T-cell (primary cell): ENCODE measurements at regions not wholly inside any gene's neighbourhood (a gene's known extent, or its start where the extent isn't known, plus 50 kb on each side); places are given as distances from the start of the nearest gene placed in this dataset.
"Not testable (repeated sequence)": the region's sequence is repeated elsewhere in the genome, so short reads cannot be mapped to it uniquely, and the experiment has no call there.

Experiments
- ATAC-seq, 4 experiments: fragments of 200-7000 bp in 3 of 4; fragments of 150-1000 bp in 1 of 4; cut with Tn5 transposase; replicated peaks in 1 of 4; 1 replicate in 3 of 4; 2 replicates in 1 of 4; pipeline ENCODE4 v1.10.0; 2021; ENCODE audit warnings: moderate library complexity in 3 of 4, mild to moderate bottlenecking in 2 of 4, moderate number of reproducible peaks in 1 of 4
- CTCF ChIA-PET, 2 donors: fragments of 300-600 bp; sonication (Branson Sonifier 250); formaldehyde crosslinking; loops; one replicate each; lab custom pipeline; 2022; ENCODE audit warnings: antibody characterized with exemption in 2 of 2; lab: Charles Lee
- POLR2A ChIA-PET, 2 donors: fragments of 300-600 bp; sonication (Branson Sonifier 250); formaldehyde crosslinking; loops; one replicate each; lab custom pipeline; 2022; ENCODE audit warnings: antibody characterized with exemption in 2 of 2; lab: Charles Lee
- DNase-seq, 35 experiments: peaks; one replicate each; pipeline versions ENCODE4 v3.0.0 to v3.0.0-alpha.2; 2013 to 2023
- H3K27ac ChIP-seq: one replicate; pipeline ENCODE4 v1.5.1; 2013; ENCODE audit warnings: low read length
- H3K27me3 ChIP-seq, 2 experiments: replicated peaks in 1 of 2; 1 replicate in 1 of 2; 2 replicates in 1 of 2; pipeline versions ENCODE4 v1.6.1 to v1.7.0; 2013; ENCODE audit warnings: low read length in 1 of 2, mixed read lengths in 1 of 2; ENCODE audit not compliant: control insufficient read depth in 2 of 2, insufficient read depth in 2 of 2; ENCODE audit errors: extremely low read depth in 1 of 2
- H3K36me3 ChIP-seq, 2 donors: 1 replicate in 1 of 2; 2 replicates in 1 of 2; pipeline versions ENCODE4 v1.6.1 to v1.7.0; 2013; ENCODE audit warnings: low read length in 1 of 2; ENCODE audit not compliant: control insufficient read depth in 2 of 2, insufficient read depth in 1 of 2; ENCODE audit errors: extremely low read depth in 1 of 2
- H3K4me1 ChIP-seq, 2 experiments: 1 replicate in 1 of 2; 2 replicates in 1 of 2; pipeline versions ENCODE4 v1.6.1 to v1.7.0; 2013; ENCODE audit warnings: low read length in 2 of 2, mixed read lengths in 1 of 2; ENCODE audit not compliant: insufficient read depth in 2 of 2, control insufficient read depth in 1 of 2; ENCODE audit errors: extremely low read depth in 1 of 2
- H3K4me3 ChIP-seq, 2 donors: 1 replicate in 1 of 2; 2 replicates in 1 of 2; pipeline versions ENCODE4 v1.5.1 to v1.7.0; 2013; ENCODE audit warnings: mild to moderate bottlenecking in 2 of 2, low read length in 1 of 2, moderate library complexity in 1 of 2; ENCODE audit not compliant: control insufficient read depth in 1 of 2; ENCODE audit errors: extremely low read depth in 1 of 2
- H3K9me3 ChIP-seq: 2 replicates; pipeline ENCODE4 v1.7.0; 2013
- H3K27ac Mint-ChIP-seq, 2 donors: one replicate each; pipeline ENCODE4 v1.8.0; 2020 to 2021; ENCODE audit warnings: mild to moderate bottlenecking in 2 of 2, mixed read lengths in 2 of 2
- H3K27me3 Mint-ChIP-seq, 2 donors: one replicate each; pipeline ENCODE4 v1.8.0; 2021 to 2022; ENCODE audit warnings: mixed read lengths in 2 of 2
- H3K36me3 Mint-ChIP-seq: one replicate; pipeline ENCODE4 v1.8.0; 2021; ENCODE audit warnings: mixed read lengths
- H3K4me1 Mint-ChIP-seq, 3 donors: one replicate each; pipeline ENCODE4 v1.8.0; 2020 to 2022; ENCODE audit warnings: mixed read lengths in 3 of 3, mild to moderate bottlenecking in 1 of 3
- H3K4me3 Mint-ChIP-seq, 3 donors: one replicate each; pipeline ENCODE4 v1.8.0; 2020 to 2022; ENCODE audit warnings: mild to moderate bottlenecking in 3 of 3, mixed read lengths in 3 of 3, moderate library complexity in 3 of 3
- H3K9me3 Mint-ChIP-seq, 3 donors: one replicate each; pipeline ENCODE4 v1.8.0; 2020 to 2022; ENCODE audit warnings: mixed read lengths in 3 of 3
- WGBS: methylation state at CpG from one replicate; pipeline ENCODE4 v1.1.5; 2013; ENCODE audit warnings: missing lambda C conversion rate; ENCODE audit not compliant: insufficient coverage; 5-methylcytosine and 5-hydroxymethylcytosine counted together

DNA sequence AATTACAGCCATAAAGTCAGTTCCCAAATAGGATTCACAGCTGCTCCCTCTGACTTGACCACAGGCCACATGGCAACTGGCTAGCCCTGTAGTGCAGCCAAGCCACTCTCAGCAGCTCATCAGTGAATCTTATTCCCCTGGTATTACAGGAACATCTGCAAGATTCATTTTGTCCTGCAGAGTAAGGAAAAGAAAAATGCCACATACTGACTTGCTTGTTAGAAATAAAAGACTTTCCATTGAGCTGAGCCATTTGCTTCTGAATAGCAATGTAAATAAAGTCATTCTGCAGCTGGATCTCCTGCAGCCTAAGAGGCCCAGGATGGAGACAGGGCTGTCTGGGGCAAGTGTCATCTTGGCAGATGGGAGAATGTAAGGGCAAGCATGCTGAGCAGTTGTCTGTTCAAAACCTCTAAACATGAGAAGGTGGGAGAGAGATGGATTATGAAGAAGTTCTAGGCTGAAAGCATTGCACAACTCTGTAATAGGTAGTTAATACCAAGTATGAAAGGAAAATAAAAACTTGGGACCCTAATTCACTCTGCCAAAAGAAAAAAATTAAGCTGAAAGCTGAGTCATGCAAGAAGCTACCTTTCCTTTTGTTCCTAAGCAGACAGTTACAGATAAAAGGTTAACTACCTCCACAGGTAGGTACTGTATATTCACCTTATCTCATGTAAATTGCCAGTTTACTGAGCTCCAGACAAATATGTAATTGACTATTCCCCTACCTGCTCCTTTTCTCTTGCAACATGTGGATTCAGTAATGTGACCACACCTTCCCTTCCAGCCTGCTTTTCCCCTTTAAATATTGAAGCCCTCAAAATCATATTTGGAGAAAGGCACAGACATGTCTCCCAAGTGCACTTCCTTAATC is 244.4 kb upstream of the RAI14 start:
- Histone ChIP-seq H3K4me3 (no peak overlapping the region), H3K4me1 (no peaks in the 10 kb centered on the region), H3K27ac (no peak overlapping the region), H3K9me3 (no peaks in the 10 kb centered on the region), H3K36me3 (no peaks in the 10 kb centered on the region), H3K27me3 (no peaks in the 10 kb centered on the region)
- Mint-ChIP-seq H3K9me3 (no peaks in the 10 kb centered on the region), H3K27me3 (peaks cover 4 to 8% of the 10 kb centered on the region in 2 donors), H3K4me1 (no peaks in the 10 kb centered on the region), H3K27ac (no peak overlapping the region), H3K4me3 (no peak overlapping the region), H3K36me3 (no peaks in the 10 kb centered on the region)
- ChIA-PET CTCF (interaction anchor here in 1 of 2 donors (0.6 kb wide), 1 partner anchor 20 kb away, joined by 6 read pairs; no protein-coding TSS in a partner anchor), POLR2A (no interaction called here)
- no peak for ATAC-seq
- DNase-seq = no peak

GRCh38 chr5:34412736-34413135 is 243.4 kb upstream of the RAI14 start:
- Mint-ChIP-seq H3K9me3 (no peaks in the 10 kb centered on the region), H3K4me1 (no peaks in the 10 kb centered on the region), H3K36me3 (no peaks in the 10 kb centered on the region), H3K27me3 (peaks cover 4 to 8% of the 10 kb centered on the region in 2 donors), H3K27ac (no peak overlapping the region), H3K4me3 (no peak overlapping the region)
- POLR2A ChIA-PET = no interaction called here
- H3K27me3 ChIP-seq = no peaks in the 10 kb centered on the region
- WGBS = 40% methylated on average over 1 of the region's 2 CpGs
- CTCF ChIA-PET = no interaction called here
- no peaks in the 10 kb centered on the region for H3K36me3 ChIP-seq
- H3K9me3 ChIP-seq = no peaks in the 10 kb centered on the region
- DNase-seq (no peak), ATAC-seq (no peak)
- no peak overlapping the region for H3K4me3 ChIP-seq
- H3K4me1 ChIP-seq = no peaks in the 10 kb centered on the region
- H3K27ac ChIP-seq = no peak overlapping the region

GRCh38 chr5:34415559-34416198 is 240.4 kb upstream of the RAI14 start:
- H3K9me3 Mint-ChIP-seq = peaks cover 0 to 8% (median 3%) of the 10 kb centered on the region in 3 donors
- peaks cover 4 to 8% of the 10 kb centered on the region in 2 donors for H3K27me3 Mint-ChIP-seq
- H3K27ac ChIP-seq = no peak overlapping the region
- H3K4me3 ChIP-seq = no peak overlapping the region
- ChIA-PET CTCF (interaction anchor here in 1 of 2 donors (0.5 kb wide), 1 partner anchor 48 kb away, joined by 4 read pairs; no protein-coding TSS in a partner anchor), POLR2A (no interaction called here)
- H3K4me1 Mint-ChIP-seq = no peaks in the 10 kb centered on the region
- H3K9me3 ChIP-seq = no peaks in the 10 kb centered on the region
- no peak for DNase-seq
- no peak overlapping the region for H3K27ac Mint-ChIP-seq
- WGBS = no CpG with 5 or more reads among the region's 2 CpGs
- no peak overlapping the region for H3K4me3 Mint-ChIP-seq
- no peaks in the 10 kb centered on the region for H3K27me3 ChIP-seq
- ATAC-seq = no peak
- no peaks in the 10 kb centered on the region for H3K36me3 ChIP-seq
- no peaks in the 10 kb centered on the region for H3K4me1 ChIP-seq
- no peaks in the 10 kb centered on the region for H3K36me3 Mint-ChIP-seq

DNA sequence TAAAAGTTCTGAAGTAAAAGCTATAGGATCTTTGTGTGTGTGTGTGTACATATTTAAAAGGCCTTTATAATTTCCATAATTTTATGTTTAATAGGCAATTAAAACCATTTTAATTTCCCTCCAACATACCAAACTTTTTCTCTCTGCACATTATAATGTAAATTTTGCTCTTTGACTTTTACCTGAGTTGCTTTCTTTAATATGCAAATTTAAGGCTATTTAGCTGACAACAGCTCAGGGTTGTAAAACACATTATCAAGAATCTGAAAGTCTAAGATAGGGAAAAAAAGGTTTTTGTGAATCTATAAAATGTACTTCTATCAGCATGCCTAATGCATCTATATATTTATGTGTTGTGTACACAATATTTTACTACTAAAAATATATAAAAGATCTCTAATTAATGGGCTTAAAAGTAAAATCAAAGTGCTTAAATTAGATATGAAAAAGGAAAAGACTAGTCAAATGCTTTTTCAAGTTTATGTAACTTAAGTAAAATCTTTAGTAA is 239.6 kb upstream of the RAI14 start:
- Mint-ChIP-seq H3K9me3 (peaks cover 0 to 11% (median 6%) of the 10 kb centered on the region in 3 donors), H3K4me3 (no peak overlapping the region), H3K27ac (no peak overlapping the region), H3K27me3 (peaks cover 3 to 8% of the 10 kb centered on the region in 2 donors), H3K4me1 (no peaks in the 10 kb centered on the region), H3K36me3 (no peaks in the 10 kb centered on the region)
- no peak for ATAC-seq
- no peak for DNase-seq
- Histone ChIP-seq H3K4me3 (no peak overlapping the region), H3K9me3 (no peaks in the 10 kb centered on the region), H3K27ac (no peak overlapping the region), H3K27me3 (no peaks in the 10 kb centered on the region), H3K36me3 (no peaks in the 10 kb centered on the region), H3K4me1 (no peaks in the 10 kb centered on the region)
- ChIA-PET CTCF (interaction anchor here in 1 of 2 donors (0.8 kb wide), 1 partner anchor 271 kb away, joined by 3 read pairs; no protein-coding TSS in a partner anchor), POLR2A (no interaction called here)

DNA sequence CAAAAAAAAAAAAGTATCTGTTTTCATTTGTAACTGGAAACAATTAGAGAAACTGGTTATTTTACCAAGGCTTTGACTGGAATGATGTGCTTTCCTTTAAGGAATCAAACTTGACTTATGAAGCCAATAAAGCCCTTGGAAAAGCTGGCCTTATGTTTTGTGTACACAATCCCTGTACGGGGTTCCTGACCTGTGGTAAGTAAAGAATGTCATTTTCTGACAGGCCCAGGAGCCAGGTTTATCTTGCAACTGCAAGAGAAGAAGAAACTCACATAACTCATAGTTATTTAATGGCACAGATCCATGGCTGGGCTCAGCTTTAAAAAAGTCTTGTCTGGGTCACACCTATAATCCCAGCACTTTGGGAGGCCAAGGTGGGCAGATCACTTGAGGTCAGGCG is 235.9 kb upstream of the RAI14 start:
- CTCF ChIA-PET, POLR2A ChIA-PET: not testable (repeated sequence)

DNA sequence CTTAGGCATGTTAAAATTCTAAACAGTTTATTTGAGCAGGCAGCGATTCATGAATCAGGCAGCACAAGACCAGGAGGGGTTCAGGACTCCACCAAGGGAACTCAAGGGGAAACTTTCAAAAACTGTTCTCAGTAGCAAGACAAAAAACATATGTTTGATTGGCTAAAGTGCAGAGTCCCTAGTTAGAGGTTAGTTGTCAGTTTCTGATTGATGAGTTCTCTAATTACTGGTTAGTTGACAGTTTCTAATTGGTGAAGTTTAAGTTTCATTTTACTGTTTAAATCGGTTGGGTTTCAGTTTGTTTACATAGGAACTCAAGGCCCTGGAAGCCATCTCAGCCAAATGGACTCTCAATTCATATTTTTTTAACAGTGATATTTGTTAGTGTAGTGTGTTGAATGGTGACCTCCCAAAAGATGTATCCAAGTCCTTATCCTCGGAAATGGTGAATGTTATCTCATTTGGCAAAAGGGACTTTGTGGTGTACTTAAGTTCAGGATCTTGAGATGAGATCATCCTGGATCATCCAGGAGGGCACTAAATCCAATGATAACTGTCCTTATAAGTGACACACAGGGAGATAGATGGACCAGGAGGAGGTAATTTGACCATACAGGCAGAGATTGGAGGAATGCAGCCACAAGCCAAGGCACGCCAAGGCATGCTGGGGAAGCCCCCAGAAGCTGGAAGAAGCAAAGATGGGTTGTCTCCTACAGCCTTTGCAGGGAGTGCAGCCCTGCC is 219.2 kb upstream of the RAI14 start:
- H3K4me1 ChIP-seq = no peaks in the 10 kb centered on the region
- Mint-ChIP-seq H3K4me3 (no peak overlapping the region), H3K27me3 (peaks cover 4 to 17% of the 10 kb centered on the region in 2 donors), H3K9me3 (peaks cover 0 to 4% (median 2%) of the 10 kb centered on the region in 3 donors), H3K4me1 (no peaks in the 10 kb centered on the region), H3K36me3 (no peaks in the 10 kb centered on the region), H3K27ac (no peak overlapping the region)
- no peak overlapping the region for H3K27ac ChIP-seq
- H3K27me3 ChIP-seq = no peaks in the 10 kb centered on the region
- H3K36me3 ChIP-seq = no peaks in the 10 kb centered on the region
- ChIA-PET CTCF (no interaction called here), POLR2A (no interaction called here)
- H3K9me3 ChIP-seq = no peaks in the 10 kb centered on the region
- H3K4me3 ChIP-seq = no peak overlapping the region
- DNase-seq (no peak), ATAC-seq (no peak)
- WGBS = 87% methylated on average over 2 of the region's 4 CpGs

More for the DNA sequence above, 235.9 kb upstream of the RAI14 start:
- H3K27me3 ChIP-seq, H3K4me1 Mint-ChIP-seq, H3K4me3 ChIP-seq, H3K27ac Mint-ChIP-seq, H3K9me3 ChIP-seq, H3K4me1 ChIP-seq, ATAC-seq, H3K36me3 ChIP-seq, H3K27me3 Mint-ChIP-seq, H3K36me3 Mint-ChIP-seq, DNase-seq, H3K4me3 Mint-ChIP-seq, H3K27ac ChIP-seq: not testable (repeated sequence)
- no CpG with 5 or more reads among the region's 2 CpGs for WGBS
- H3K9me3 Mint-ChIP-seq = peaks cover 0 to 11% (median 6%) of the 10 kb centered on the region in 3 donors
